Cardiac fibroblast (primary cell): ENCODE measurements at regions not wholly inside any gene's neighbourhood (a gene's known extent, or its start where the extent isn't known, plus 50 kb on each side); places are given as distances from the start of the nearest gene placed in this dataset.

Source experiments
- DNase-seq, 2 donors: peaks; one replicate each; pipeline versions ENCODE4 v3.0.0 to v3.0.0-alpha.2; 2010; ENCODE audit warnings: low read depth in 2 of 2
- H3K4me3 ChIP-seq, 2 donors: replicated peaks in 1 of 2; 1 replicate in 1 of 2; 2 replicates in 1 of 2; pipeline ENCODE4 v1.5.1; 2011; ENCODE audit warnings: low read depth in 2 of 2, low read length in 2 of 2, mild to moderate bottlenecking in 2 of 2, moderate library complexity in 1 of 2
- CTCF ChIP-seq: IDR thresholded peaks from one replicate; pipeline ENCODE4 v1.5.1; 2011; ENCODE audit warnings: low read depth, mild to moderate bottlenecking, low read length, inconsistent platforms

GRCh38 chr11:80986421-80987074 lies 1545.7 kb upstream of the TENM4 start:
- no peak for TF ChIP-seq CTCF
- H3K4me3 ChIP-seq = no peak overlapping the region
- no peak for DNase-seq

DNA sequence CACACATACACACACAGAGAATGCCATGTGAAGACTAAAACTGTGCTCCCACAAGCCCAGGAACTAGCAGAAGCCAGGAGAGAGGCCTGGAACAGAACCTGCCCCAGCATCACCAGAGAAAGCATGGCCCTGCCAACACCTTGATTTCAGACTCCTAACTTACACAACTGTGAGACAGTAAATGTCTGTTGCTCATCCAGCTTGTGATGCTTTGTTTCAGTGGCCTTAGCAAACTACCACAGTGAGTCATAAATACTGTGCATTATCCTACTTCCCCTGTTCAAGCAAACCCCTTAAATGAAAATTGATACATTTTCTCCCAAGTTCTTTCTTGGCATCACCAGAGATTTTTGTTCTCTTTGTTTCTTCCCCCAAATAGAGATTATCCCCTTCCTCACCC lies 1539.4 kb upstream of the TENM4 start:
- no peak for TF ChIP-seq CTCF
- H3K4me3 ChIP-seq = no peak overlapping the region
- peak; percentile 74 to 90 for DNase-seq

GRCh38 chr11:80973786-80974185 lies 1533.0 kb upstream of the TENM4 start:
- no peak for TF ChIP-seq CTCF
- H3K4me3 ChIP-seq = no peak overlapping the region
- no peak for DNase-seq

DNA sequence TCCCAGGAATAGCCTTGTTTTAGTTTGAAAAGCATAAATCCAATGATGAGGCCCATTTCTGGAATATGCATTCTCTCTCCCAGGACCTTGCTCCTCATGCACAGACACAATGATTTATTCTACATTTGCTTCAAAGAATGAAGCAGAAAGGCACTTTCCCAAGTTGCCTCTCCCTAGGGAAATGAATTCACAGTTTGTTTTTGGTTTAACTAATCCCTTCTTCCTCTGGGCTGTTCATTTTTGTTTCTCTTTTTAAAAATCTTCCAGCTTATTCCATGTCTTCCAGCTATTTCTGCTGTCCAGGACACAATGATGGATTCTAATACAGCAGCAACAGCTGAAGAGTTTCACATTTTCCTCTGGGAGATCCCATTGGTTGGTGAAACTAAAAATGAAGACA lies 1529.2 kb upstream of the TENM4 start:
- TF ChIP-seq CTCF = no peak
- DNase-seq = peak; percentile 7 to 16
- no peak overlapping the region for H3K4me3 ChIP-seq

DNA sequence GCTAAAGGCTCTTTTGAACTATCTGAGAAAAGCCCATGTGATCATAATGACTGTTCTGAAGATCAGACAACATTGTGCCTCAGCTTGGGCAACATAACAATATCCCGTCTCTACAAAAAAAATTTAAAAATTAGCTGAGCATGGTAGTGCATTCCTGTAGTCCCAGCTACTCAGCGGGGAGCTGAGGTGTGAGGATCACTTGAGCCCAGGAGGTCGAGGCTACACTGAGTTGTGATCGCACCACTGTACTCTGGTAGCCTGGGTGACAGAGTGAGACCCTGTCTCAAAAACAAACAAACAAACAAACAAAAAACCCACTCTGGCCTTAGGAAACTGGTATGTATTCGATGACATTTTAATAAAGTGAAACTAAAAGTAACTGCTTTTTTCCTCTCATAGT lies 1526.8 kb upstream of the TENM4 start:
- no peak for DNase-seq
- no peak for TF ChIP-seq CTCF

DNA sequence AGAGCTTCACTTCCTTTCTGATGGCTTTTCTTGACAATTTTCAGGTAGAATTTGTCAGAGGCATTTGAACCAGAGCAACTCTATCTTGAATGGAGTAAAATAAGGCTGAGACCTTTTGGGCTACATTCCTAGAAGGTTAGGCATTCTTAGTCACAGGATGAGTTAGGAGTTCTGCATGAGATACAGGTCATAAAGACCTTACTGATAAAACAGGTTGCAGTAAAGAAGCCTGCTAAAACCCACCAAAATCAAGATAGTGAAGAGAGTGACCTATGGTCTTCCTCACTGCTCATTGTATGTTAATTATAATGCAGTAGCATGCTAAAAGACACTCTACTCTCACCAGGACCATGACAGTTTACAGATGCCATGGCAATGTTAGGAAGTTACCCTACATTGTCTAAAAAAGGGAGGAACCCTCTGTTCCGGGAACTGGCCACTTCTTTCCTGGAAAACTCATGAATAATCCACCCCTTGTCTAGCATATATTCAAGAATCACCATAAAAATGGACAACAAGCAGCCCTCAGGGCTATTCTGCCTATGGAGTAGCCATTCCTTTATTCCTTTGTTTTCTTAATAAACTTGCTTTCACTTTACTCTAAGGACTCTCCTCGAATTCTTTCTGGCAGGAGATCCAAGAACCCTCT lies 1519.7 kb upstream of the TENM4 start:
- DNase-seq = peak in 1 of 2 donors; percentile 5
- no peak overlapping the region for H3K4me3 ChIP-seq
- TF ChIP-seq CTCF = no peak

More for the DNA sequence above, 1526.8 kb upstream of the TENM4 start:
- H3K4me3 ChIP-seq = no peak overlapping the region

DNA sequence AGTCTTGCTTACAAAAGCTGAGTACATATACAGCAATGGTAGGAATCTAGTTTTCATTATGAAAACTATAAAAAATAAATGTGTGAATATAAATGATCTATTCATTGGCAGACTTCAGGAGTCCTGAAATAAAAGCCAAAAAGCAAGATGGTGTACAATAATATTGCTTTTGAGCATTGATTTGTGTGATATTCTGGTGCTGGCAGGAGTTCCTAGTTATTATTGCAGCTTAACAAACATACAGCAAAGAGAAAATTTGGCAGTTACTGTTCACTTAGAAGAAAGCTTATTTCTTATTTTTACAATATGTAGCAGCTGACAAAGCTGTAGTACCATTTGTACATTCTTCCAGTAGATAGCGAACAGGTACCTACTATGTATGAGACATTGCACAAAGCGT lies 1518.9 kb upstream of the TENM4 start:
- H3K4me3 ChIP-seq = no peak overlapping the region
- TF ChIP-seq CTCF = no peak
- no peak for DNase-seq
